ENCODE measurements at regions not wholly inside any gene's neighbourhood (a gene's known extent, or its start where the extent isn't known, plus 50 kb on each side); places are given as distances from the start of the nearest gene placed in this dataset.

DNA sequence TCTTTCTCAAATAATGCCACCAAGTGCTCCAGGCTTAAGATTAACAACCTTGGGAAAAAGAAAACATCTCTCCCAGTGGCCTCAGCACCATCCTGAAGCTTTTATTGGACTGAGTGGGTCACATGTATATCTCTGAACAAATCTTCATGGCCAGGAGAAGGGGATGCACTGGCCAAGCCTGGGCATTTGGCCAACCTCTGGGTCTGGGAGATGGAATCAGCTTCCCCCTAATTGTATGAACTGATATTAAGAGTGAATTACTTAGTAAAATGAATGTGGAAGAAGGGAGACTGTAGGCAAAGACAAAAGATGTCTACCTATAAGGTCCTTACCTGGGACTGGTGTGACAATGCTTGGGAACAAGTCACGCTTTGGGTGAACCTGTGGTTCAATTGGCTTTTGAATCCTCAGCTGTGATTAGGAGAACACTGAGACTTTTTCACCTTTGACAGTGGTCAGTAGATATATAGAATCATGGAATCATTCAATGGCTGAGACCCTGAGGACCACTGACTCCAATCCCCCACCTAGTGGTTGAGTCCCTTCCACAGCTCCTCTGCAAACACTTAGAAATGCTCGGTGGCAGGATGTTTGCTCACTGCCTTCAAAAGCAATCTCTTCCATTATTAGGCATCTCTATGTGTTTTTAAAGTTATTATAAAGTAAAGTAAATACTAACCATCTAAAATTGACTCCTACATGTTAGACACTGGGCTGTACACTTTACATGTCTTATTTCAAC, 102.6 kb upstream of the ATP1A1 start:
- H4K20me1 ChIP-seq (ENCODE audit: insufficient read depth, low read length): no peaks in the 10 kb centered on the region
- H2AFZ ChIP-seq (ENCODE audit: low read length): no peak overlapping the region
- H3K9me3 ChIP-seq (ENCODE audit: low read depth, low read length): no peaks in the 10 kb centered on the region
- H3K4me1 ChIP-seq (ENCODE audit: insufficient read depth, low read length): no peaks in the 10 kb centered on the region
- TF ChIP-seq, protein P1, sequence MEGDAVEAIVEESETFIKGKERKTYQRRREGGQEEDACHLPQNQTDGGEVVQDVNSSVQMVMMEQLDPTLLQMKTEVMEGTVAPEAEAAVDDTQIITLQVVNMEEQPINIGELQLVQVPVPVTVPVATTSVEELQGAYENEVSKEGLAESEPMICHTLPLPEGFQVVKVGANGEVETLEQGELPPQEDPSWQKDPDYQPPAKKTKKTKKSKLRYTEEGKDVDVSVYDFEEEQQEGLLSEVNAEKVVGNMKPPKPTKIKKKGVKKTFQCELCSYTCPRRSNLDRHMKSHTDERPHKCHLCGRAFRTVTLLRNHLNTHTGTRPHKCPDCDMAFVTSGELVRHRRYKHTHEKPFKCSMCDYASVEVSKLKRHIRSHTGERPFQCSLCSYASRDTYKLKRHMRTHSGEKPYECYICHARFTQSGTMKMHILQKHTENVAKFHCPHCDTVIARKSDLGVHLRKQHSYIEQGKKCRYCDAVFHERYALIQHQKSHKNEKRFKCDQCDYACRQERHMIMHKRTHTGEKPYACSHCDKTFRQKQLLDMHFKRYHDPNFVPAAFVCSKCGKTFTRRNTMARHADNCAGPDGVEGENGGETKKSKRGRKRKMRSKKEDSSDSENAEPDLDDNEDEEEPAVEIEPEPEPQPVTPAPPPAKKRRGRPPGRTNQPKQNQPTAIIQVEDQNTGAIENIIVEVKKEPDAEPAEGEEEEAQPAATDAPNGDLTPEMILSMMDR (IDR thresholded peaks at IDR 0.05; ENCODE audit: extremely low read depth, low read depth, low read length): no peak
- H3K27ac ChIP-seq (ENCODE audit: low read depth, low read length): no peak overlapping the region
- DNase-seq (ENCODE audit: insufficient read length, low spot score, missing footprints): no peak
- H3K4me2 ChIP-seq (ENCODE audit: insufficient read depth, low read length): no peak overlapping the region
- H3K4me3 ChIP-seq (ENCODE audit: insufficient read depth, low read length): no peak overlapping the region
- H3K79me2 ChIP-seq (ENCODE audit: insufficient read depth, low read length): no peaks in the 10 kb centered on the region
- H3K27me3 ChIP-seq (ENCODE audit: insufficient read depth, low read length): peaks cover 3% of the 10 kb centered on the region
- no peaks in the 10 kb centered on the region for H3K36me3 ChIP-seq (ENCODE audit: insufficient read depth, low read length)

DNA sequence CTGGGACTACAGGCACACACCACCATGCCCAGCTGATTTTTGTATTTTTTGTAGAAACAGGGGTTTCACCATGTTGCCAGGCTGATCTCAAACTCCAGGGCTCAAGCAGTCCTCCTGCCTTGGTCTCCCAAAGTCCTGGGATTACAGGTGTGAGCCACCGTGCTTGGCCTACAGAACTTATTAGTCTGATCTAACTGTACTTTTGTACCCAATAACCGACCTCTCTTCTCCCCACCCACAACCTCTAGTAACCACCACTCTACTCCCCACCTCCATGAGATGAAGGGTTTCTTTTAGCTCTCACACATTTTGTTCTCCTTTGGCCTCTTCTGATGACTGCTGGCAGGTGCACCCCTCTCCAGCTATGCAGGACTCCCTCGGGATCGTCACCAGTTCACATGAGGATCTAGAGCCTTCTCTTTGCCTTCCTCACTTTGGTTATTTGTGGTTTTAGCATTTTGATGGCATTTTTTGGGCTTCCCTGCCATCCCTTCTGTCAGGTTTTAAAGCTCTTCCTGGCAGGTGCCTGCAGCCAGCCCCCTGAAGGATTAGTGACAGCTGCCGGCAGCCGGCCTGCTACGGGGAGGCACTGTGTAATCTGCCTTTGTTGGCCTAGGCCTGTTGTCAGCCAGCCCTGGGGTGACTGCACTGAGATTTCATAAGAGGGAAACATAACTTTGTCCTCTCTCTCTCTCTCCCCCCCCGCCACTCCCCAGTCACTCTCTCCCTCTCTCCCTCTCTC, 99.8 kb upstream of the ATP1A1 start:
- Histone ChIP-seq H3K4me3 (ENCODE audit: insufficient read depth, low read length) (no peak overlapping the region), H3K4me1 (ENCODE audit: insufficient read depth, low read length) (no peaks in the 10 kb centered on the region), H4K20me1 (ENCODE audit: insufficient read depth, low read length) (no peaks in the 10 kb centered on the region), H2AFZ (ENCODE audit: low read length) (no peak overlapping the region), H3K27ac (ENCODE audit: low read depth, low read length) (no peak overlapping the region), H3K9me3 (ENCODE audit: low read depth, low read length) (no peaks in the 10 kb centered on the region), H3K79me2 (ENCODE audit: insufficient read depth, low read length) (no peaks in the 10 kb centered on the region), H3K36me3 (ENCODE audit: insufficient read depth, low read length) (no peaks in the 10 kb centered on the region), H3K27me3 (ENCODE audit: insufficient read depth, low read length) (peaks cover 3% of the 10 kb centered on the region), H3K4me2 (ENCODE audit: insufficient read depth, low read length) (no peak overlapping the region)
- TF ChIP-seq, protein P1 (IDR thresholded peaks at IDR 0.05; ENCODE audit: extremely low read depth, low read depth, low read length): no peak
- no peak for DNase-seq (ENCODE audit: insufficient read length, low spot score, missing footprints)

DNA sequence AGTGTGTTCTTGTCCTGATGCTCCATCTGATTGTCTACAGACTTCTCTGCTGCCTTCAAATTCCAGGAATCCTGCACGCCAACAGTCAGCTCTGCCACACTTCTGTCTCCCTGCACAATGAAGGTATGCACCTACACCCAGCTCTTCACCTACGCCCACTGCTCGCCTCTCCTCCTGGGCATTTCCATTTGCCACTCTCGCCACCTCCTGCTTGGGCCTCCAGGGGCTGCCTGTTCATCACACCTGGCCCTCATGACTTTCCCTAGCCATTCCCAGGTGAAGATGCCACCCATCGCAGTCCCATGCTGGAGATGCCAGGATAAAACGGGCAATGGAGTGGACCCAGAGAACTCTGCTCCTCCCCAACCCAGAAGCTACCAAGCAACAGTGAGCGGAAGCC, 96.5 kb upstream of the ATP1A1 start:
- H3K27me3 ChIP-seq (ENCODE audit: insufficient read depth, low read length): no peaks in the 10 kb centered on the region
- H3K9me3 ChIP-seq (ENCODE audit: low read depth, low read length): no peaks in the 10 kb centered on the region
- no peak for DNase-seq (ENCODE audit: insufficient read length, low spot score, missing footprints)
- no peak overlapping the region for H3K27ac ChIP-seq (ENCODE audit: low read depth, low read length)
- no peaks in the 10 kb centered on the region for H3K4me1 ChIP-seq (ENCODE audit: insufficient read depth, low read length)
- H4K20me1 ChIP-seq (ENCODE audit: insufficient read depth, low read length): no peaks in the 10 kb centered on the region
- TF ChIP-seq, protein P1 (IDR thresholded peaks at IDR 0.05; ENCODE audit: extremely low read depth, low read depth, low read length): no peak
- no peaks in the 10 kb centered on the region for H3K36me3 ChIP-seq (ENCODE audit: insufficient read depth, low read length)
- no peaks in the 10 kb centered on the region for H3K79me2 ChIP-seq (ENCODE audit: insufficient read depth, low read length)
- no peak overlapping the region for H2AFZ ChIP-seq (ENCODE audit: low read length)
- no peak overlapping the region for H3K4me2 ChIP-seq (ENCODE audit: insufficient read depth, low read length)
- H3K4me3 ChIP-seq (ENCODE audit: insufficient read depth, low read length): no peak overlapping the region

DNA sequence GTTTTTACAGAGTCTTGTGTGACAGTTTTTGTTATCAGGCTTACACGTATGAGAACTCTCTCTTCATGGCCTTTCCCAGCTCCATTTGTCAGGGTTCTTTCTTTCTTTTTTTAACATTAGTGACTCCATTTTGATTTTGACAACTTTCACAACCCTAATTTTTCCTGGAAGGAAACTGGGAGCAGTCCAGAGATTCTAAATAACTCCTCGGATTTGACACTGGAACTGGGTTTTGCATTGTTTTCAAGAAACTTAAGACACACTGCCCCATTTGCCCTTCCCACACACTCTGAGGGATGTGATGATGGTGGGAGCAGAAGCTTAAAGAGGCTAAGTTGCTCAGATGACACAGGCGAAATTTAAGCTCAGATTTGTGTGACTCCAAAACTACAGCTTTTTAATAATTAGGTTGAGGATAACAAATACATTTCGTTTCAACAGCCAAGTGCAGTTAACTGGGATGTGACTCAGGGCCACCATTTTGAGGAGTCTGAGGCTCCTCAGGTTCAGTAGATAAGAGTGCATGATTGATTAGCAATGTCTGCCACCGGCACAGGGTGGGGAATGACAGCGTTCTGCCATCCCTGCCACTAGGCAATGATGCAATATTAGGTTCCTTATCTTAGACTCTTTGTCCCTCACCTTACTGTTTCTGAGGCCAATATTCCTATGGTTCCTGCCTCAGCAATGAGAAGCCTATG, 95.1 kb upstream of the ATP1A1 start:
- no peaks in the 10 kb centered on the region for H3K4me1 ChIP-seq (ENCODE audit: insufficient read depth, low read length)
- no peak overlapping the region for H3K27ac ChIP-seq (ENCODE audit: low read depth, low read length)
- no peak overlapping the region for H3K4me3 ChIP-seq (ENCODE audit: insufficient read depth, low read length)

More for the DNA sequence above, 95.1 kb upstream of the ATP1A1 start:
- H3K79me2 ChIP-seq (ENCODE audit: insufficient read depth, low read length): no peaks in the 10 kb centered on the region
- TF ChIP-seq, protein P1 (IDR thresholded peaks at IDR 0.05; ENCODE audit: extremely low read depth, low read depth, low read length): no peak
- no peaks in the 10 kb centered on the region for H4K20me1 ChIP-seq (ENCODE audit: insufficient read depth, low read length)
- no peaks in the 10 kb centered on the region for H3K9me3 ChIP-seq (ENCODE audit: low read depth, low read length)
- no peak overlapping the region for H3K4me2 ChIP-seq (ENCODE audit: insufficient read depth, low read length)
- H2AFZ ChIP-seq (ENCODE audit: low read length): no peak overlapping the region
- no peak for DNase-seq (ENCODE audit: insufficient read length, low spot score, missing footprints)
- H3K27me3 ChIP-seq (ENCODE audit: insufficient read depth, low read length): no peaks in the 10 kb centered on the region
- no peaks in the 10 kb centered on the region for H3K36me3 ChIP-seq (ENCODE audit: insufficient read depth, low read length)
